Parathyroid adenoma (tissue), 2 donors: ENCODE measurements at regions not wholly inside any gene's neighbourhood (a gene's known extent, or its start where the extent isn't known, plus 50 kb on each side); places are given as distances from the start of the nearest gene placed in this dataset.

Experiments used
- H2AFZ ChIP-seq: fragments of 300-600 bp; sonication (generic); one replicate; pipeline ENCODE4 v1.7.0; 2017; ENCODE audit warnings: antibody characterized with exemption, mild to moderate bottlenecking
- H3K27ac ChIP-seq: fragments of 300-600 bp; sonication (generic); one replicate; pipeline ENCODE4 v1.7.0; 2017
- H3K27me3 ChIP-seq: fragments of 300-600 bp; sonication (generic); one replicate; pipeline ENCODE4 v1.7.0; 2017; ENCODE audit warnings: low read length; ENCODE audit not compliant: control insufficient read depth, insufficient read depth
- H3K36me3 ChIP-seq: fragments of 300-600 bp; sonication (generic); one replicate; pipeline ENCODE4 v1.7.0; 2017; ENCODE audit warnings: low read length; ENCODE audit not compliant: control insufficient read depth, insufficient read depth
- H3K4me1 ChIP-seq: fragments of 300-600 bp; sonication (generic); one replicate; pipeline ENCODE4 v1.7.0; 2017; ENCODE audit warnings: control low read depth
- H3K4me2 ChIP-seq: fragments of 300-600 bp; sonication (generic); one replicate; pipeline ENCODE4 v1.7.0; 2017; ENCODE audit warnings: low read length
- H3K4me3 ChIP-seq: fragments of 300-600 bp; sonication (generic); one replicate; pipeline ENCODE4 v1.7.0; 2017; ENCODE audit warnings: low read depth, low read length
- H3K79me2 ChIP-seq: fragments of 300-600 bp; sonication (generic); one replicate; pipeline ENCODE4 v1.7.0; 2017; ENCODE audit warnings: control low read depth
- H3K9ac ChIP-seq: fragments of 300-600 bp; sonication (generic); one replicate; pipeline ENCODE4 v1.7.0; 2017; ENCODE audit warnings: mild to moderate bottlenecking
- H3K9me3 ChIP-seq: fragments of 300-600 bp; sonication (generic); one replicate; pipeline ENCODE4 v1.7.0; 2017; ENCODE audit warnings: low read length; ENCODE audit not compliant: control insufficient read depth
- TF ChIP-seq, protein P1 (sequence below): fragments of 300-600 bp; sonication (generic); IDR thresholded peaks from one replicate; pipeline ENCODE4 v1.7.0; 2017; ENCODE audit warnings: antibody characterized with exemption, mild to moderate bottlenecking
- donor health status: primary hyperparathyroidism.

DNA sequence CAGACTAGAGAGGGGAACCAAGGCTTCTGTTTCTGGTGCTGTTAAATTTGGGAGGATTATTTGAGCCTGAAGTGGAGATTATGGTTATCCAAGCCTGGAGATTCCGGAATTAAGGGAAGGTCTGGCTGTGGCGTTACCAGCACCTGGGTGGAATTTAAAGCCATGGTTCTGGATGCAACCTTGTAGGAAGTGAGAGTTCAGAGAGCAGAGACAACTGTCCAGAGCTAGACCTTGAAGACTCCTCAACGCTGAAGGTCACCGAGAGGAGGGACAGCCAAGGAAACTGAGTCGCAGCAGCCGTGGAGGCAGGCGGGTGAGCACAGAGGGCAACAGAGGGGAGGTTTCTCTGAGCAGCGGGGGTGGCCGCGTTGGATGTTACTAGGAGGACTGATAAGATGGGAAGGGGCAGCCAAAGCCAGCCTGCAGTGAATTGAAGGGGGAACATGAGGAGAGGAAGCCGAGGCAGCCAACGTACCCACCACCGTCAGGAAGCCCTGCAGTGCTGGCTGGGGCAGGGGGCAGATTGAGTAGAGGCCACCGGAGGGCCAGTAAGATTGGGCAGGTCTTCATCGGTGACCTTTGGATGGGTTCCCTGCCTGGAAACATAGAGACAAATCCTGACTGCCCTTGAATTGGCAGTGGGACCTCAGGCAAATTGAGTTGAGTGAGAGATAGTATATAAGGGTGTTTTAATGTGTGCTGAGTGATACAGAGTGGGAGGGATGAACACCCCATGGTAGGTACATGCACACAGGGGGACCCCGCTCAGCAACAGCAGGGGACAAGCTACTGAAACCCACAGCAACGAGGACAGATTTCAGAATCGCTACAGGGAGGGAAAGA lies 90.3 kb downstream of the SNX5 start:
- Histone ChIP-seq H3K4me2 (no peak overlapping the region), H3K9me3 (no peaks in the 10 kb centered on the region), H3K36me3 (no peaks in the 10 kb centered on the region), H3K27ac (no peak overlapping the region), H2AFZ (no peak overlapping the region), H3K9ac (no peak overlapping the region), H3K4me1 (peaks cover 27% of the 10 kb centered on the region), H3K4me3 (no peak overlapping the region), H3K27me3 (no peaks in the 10 kb centered on the region), H3K79me2 (no peaks in the 10 kb centered on the region)
- TF ChIP-seq, protein P1, sequence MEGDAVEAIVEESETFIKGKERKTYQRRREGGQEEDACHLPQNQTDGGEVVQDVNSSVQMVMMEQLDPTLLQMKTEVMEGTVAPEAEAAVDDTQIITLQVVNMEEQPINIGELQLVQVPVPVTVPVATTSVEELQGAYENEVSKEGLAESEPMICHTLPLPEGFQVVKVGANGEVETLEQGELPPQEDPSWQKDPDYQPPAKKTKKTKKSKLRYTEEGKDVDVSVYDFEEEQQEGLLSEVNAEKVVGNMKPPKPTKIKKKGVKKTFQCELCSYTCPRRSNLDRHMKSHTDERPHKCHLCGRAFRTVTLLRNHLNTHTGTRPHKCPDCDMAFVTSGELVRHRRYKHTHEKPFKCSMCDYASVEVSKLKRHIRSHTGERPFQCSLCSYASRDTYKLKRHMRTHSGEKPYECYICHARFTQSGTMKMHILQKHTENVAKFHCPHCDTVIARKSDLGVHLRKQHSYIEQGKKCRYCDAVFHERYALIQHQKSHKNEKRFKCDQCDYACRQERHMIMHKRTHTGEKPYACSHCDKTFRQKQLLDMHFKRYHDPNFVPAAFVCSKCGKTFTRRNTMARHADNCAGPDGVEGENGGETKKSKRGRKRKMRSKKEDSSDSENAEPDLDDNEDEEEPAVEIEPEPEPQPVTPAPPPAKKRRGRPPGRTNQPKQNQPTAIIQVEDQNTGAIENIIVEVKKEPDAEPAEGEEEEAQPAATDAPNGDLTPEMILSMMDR: no peak

GRCh38 chr20:17875981-17876385 lies 92.6 kb downstream of the SNX5 start:
- peak overlapping the region; percentile 72 for H3K27ac ChIP-seq
- peaks cover 27% of the 10 kb centered on the region for H3K4me1 ChIP-seq
- H2AFZ ChIP-seq: peak overlapping the region; percentile 84
- H3K36me3 ChIP-seq: no peaks in the 10 kb centered on the region
- H3K27me3 ChIP-seq: no peaks in the 10 kb centered on the region
- TF ChIP-seq, protein P1: no peak
- peak overlapping the region; percentile 28 for H3K4me2 ChIP-seq
- no peak overlapping the region for H3K4me3 ChIP-seq
- no peaks in the 10 kb centered on the region for H3K79me2 ChIP-seq
- no peak overlapping the region for H3K9ac ChIP-seq
- H3K9me3 ChIP-seq: no peaks in the 10 kb centered on the region

GRCh38 chr20:17875106-17875980 lies 93.3 kb downstream of the SNX5 start:
- Histone ChIP-seq H2AFZ (peak overlapping the region; percentile 84), H3K36me3 (no peaks in the 10 kb centered on the region), H3K9me3 (no peaks in the 10 kb centered on the region), H3K4me2 (peak overlapping the region; percentile 28), H3K79me2 (no peaks in the 10 kb centered on the region), H3K4me1 (peaks cover 27% of the 10 kb centered on the region), H3K27me3 (no peaks in the 10 kb centered on the region), H3K27ac (peak overlapping the region; percentile 72), H3K4me3 (no peak overlapping the region), H3K9ac (no peak overlapping the region)
- TF ChIP-seq, protein P1: no peak

- Histone ChIP-seq H3K27ac (peak overlapping the region; percentile 72), H3K4me1 (peaks cover 27% of the 10 kb centered on the region), H2AFZ (peak overlapping the region; percentile 84), H3K4me2 (peak overlapping the region; percentile 28), H3K36me3 (no peaks in the 10 kb centered on the region), H3K9me3 (no peaks in the 10 kb centered on the region), H3K79me2 (no peaks in the 10 kb centered on the region), H3K27me3 (no peaks in the 10 kb centered on the region), H3K9ac (no peak overlapping the region), H3K4me3 (peak overlapping the region; percentile 17)
- TF ChIP-seq, protein P1: no peak
Observed at GRCh38 chr20:17874271-17875105, 94.1 kb downstream of the SNX5 start.
